ENCODE measurements at regions not wholly inside any gene's neighbourhood (a gene's known extent, or its start where the extent isn't known, plus 50 kb on each side); places are given as distances from the start of the nearest gene placed in this dataset.
"Not testable (repeated sequence)": the region's sequence is repeated elsewhere in the genome, so short reads cannot be mapped to it uniquely, and the experiment has no call there.

DNA sequence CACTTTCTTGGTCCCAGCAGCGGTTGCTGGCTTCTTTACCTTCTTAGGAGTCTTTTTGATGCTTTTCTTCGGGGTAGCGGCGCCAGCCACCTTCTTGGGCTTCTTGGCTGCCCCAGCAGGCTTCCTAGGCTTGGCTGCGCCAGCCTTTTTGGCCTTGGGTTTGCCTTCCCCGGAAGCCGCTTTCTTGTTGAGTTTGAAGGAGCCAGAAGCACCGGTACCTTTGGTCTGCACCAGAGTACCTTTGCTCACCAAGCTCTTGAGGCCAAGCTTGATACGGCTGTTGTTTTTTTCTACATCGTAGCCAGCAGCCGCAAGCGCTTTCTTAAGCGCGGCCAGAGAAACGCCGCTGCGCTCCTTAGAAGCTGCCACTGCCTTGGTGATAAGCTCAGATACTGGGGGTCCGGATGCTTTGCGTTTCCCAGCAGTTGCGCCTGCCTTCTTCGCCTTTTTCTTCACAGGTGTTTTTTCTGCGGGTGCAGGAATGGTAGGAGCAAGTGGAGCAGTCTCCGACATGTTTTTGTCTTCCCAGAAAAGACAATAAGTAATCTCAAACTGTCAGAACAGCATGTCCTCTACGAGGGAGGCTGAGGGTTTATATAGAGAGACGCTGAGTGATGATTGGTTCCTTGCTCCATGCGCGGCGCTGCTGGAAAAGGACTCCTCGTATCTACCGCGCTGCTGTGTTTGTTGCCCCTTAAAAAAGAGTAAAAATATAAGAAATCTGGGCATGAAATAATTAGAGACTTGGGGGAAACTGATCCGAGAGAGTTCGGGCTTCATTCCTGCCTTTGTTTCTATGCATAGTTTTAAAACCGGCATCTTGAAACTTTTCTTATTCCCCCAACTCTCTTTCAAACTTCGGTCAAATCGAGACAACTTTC lies 130.3 kb upstream of the BTN3A2 start:
- no peak for DNase-seq (ENCODE audit: low read depth, low spot score)

DNA sequence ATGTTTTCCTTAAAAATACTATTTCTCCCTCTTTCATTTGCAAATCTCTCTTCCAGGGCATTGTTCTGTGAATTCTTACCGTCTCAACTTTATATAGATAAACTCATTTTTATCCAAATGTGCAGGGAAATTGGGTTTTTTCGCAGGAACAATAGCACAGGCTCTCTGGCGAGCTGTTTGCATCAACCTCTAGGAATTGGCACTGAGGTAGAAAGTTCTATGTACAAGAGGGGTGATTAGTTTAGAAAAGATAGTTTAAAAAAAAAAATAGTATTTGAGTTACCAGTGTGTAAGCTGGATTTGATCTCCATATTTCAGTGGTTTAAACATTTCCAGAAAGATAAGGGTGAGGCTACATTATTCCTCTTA lies 129.7 kb upstream of the BTN3A2 start:
- no peak for DNase-seq (ENCODE audit: low read depth, low spot score)

GRCh38 chr6:26239415-26239814 lies 125.6 kb upstream of the BTN3A2 start:
- not testable (repeated sequence) for DNase-seq (ENCODE audit: low read depth, low spot score)

- peak; percentile 85 for DNase-seq (ENCODE audit: low read depth, low spot score)
Measured at GRCh38 chr6:26240157-26241032, 124.6 kb upstream of the BTN3A2 start.

- DNase-seq (ENCODE audit: low read depth, low spot score): no peak
Measured at GRCh38 chr6:26241033-26241895, 123.7 kb upstream of the BTN3A2 start.

GRCh38 chr6:26243132-26243531 lies 121.9 kb upstream of the BTN3A2 start:
- DNase-seq (ENCODE audit: low read depth, low spot score): no peak

DNA sequence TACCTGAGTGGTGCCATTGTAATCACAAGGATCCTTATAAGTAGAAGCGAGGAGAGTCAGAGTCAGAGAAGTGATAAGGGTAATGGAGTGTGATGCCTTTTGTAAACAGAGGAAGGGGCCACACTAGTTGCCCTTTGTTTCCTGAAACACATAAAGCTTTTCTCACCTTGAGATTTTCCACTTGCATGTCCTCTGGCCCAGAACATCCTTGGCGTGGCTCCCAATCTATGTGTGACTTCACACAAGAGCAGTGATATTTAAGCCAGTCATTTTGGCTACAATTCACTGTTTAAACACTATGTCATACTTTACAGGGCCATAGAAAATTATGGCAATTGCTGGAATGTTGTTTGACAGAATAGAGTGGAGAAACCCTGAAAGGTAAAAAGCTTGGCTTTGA lies 121.2 kb upstream of the BTN3A2 start:
- DNase-seq (ENCODE audit: low read depth, low spot score): no peak

- no peak for DNase-seq (ENCODE audit: low read depth, low spot score)
Measured at GRCh38 chr6:26246058-26246457, 118.9 kb upstream of the BTN3A2 start.

DNA sequence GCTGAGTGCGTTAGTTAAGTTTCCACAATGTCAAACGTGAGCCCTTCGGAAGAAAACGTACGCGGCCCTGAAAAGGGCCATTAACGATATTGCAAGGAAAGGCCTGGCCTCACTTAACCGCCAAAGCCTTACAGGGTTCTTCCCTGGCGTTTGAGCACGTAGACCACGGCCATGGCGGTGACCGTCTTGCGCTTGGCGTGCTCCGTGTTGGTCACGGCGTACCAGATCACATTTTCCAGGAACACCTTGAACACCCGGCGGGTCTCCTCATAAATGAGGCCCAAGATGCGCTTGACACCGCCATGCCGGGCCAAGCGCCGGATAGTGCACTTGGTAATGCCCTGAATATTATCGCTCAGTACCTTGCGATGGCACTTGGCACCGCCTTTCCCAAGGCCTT lies 118.4 kb upstream of the BTN3A2 start:
- DNase-seq (ENCODE audit: low read depth, low spot score): no peak

- no peak for DNase-seq (ENCODE audit: low read depth, low spot score)
Measured at GRCh38 chr6:26249707-26249956, 115.4 kb upstream of the BTN3A2 start.

DNA sequence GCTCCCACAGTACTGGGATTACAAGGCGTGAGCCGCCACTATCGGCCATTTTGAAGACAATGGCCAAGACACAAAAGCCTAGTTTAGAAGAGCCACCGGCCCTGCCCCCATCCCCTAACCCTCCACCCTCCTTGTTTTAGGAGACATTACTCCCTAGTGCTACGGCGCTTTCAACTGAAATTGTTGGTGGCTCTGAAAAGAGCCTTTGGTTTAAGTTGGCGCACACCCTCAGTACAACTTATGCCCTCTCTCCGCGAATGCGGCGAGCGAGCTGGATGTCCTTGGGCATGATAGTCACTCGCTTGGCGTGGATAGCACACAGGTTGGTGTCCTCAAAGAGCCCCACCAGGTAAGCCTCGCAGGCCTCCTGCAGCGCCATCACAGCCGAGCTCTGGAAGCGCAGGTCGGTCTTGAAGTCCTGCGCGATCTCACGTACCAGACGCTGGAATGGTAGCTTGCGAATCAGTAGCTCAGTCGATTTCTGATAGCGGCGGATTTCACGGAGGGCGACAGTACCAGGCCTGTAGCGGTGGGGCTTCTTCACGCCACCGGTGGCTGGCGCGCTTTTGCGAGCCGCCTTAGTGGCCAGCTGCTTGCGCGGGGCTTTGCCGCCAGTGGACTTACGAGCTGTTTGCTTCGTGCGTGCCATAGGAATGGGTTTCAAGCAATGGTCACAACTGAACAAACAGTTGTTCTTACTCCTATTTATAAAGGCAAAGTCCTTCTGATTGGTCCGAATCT lies 114.9 kb upstream of the BTN3A2 start:
- no peak for DNase-seq (ENCODE audit: low read depth, low spot score)

DNA sequence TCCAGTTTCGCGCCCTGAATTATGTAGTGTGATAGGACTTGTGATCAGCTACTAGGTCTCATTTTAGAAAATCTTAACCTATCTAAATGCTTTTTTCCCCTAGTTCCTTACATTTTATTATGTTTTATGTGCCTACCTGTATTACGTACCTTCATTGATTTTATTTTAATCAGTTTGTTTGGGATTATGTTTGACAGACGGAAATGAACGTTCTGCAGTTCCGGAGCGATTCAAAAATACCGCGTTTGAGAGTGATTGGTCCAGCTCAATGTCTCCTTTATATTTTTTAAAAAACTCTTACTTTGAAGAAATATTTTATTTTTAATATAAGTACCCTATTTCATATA lies 114.3 kb upstream of the BTN3A2 start:
- DNase-seq (ENCODE audit: low read depth, low spot score): no peak

DNA sequence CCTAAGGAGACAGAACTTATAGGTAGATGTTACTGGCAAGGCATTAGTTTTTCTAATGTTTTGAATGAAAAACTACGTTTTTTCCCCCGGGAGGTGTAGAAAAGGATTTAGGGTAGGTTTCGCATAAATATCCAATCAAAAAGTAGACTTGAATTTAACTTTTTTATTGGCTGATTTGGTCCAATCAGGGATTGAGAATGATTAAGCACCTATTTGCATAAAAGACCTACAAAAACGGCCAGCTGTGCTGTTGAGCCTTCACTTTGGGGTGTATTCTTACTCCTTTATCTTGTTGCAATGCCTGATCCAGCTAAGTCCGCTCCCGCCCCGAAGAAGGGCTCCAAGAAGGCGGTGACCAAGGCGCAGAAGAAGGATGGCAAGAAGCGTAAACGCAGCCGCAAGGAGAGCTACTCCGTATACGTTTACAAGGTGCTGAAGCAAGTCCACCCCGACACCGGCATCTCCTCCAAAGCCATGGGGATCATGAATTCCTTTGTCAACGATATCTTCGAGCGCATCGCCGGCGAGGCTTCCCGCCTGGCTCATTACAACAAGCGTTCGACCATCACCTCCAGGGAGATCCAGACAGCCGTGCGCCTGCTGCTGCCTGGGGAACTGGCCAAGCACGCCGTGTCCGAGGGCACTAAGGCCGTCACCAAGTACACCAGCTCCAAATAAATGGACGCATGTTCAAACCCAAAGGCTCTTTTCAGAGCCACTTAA lies 113.5 kb upstream of the BTN3A2 start:
- no peak for DNase-seq (ENCODE audit: low read depth, low spot score)

DNA sequence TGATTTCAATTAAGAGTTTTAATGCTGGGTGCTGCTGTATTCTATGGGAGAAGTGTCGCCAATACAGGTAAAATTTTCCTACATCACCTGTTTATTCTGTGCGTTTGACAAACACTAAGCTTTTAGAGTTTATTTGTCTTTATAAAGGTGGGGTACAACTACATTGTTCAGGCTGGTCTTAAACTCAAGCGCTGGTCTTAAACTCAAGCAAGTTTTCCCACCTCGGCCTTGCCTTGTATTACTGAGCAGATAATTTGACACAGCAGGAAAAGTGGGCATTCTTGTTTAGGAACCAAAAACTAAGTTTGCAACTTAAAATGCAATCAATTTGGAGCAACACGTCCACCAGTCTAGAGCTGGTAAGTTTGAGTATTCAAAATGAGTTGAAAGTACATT lies 112.9 kb upstream of the BTN3A2 start:
- DNase-seq (ENCODE audit: low read depth, low spot score): no peak

- DNase-seq (ENCODE audit: low read depth, low spot score): no peak
Measured at GRCh38 chr6:26254724-26255123, 110.3 kb upstream of the BTN3A2 start.

GRCh38 chr6:26257272-26257671 lies 107.7 kb upstream of the BTN3A2 start:
- DNase-seq (ENCODE audit: low read depth, low spot score): no peak

DNA sequence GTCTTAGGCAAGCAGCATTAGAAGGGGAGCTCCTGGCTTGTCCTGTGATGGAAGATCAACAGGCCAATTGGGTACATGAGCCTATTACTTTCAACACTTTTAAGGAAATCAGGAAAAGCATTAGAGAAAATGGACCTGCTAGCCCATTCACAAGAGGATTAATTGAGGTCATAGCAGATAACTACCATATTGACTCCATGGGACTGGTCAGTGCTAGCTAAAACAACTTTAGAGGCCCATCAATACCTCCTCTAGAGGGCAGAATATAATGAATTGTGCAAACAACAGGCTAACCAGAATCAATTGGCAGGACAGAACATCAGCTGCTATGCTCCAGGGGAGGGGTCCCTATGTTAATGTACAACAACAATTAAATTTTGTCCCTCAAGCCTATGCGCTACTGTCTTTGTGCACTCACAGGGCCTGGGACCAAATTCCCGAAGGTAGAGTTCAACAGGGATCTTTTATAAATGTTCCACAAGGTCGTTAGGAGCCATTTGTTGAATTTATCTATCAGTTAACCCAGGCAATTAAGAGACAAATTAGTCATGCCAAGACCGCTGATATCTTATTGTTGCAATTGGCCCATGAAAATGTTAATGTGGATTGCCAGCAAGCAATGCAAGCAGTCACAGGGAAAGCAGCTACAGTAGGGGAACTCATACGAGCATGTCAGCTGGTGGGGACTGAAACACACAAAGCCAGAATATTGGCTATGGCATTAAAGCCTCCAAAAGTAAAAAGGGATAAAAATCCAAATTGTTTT lies 106.6 kb upstream of the BTN3A2 start:
- DNase-seq (ENCODE audit: low read depth, low spot score): no peak

GRCh38 chr6:26260110-26260637 lies 104.8 kb upstream of the BTN3A2 start:
- no peak for DNase-seq (ENCODE audit: low read depth, low spot score)

DNA sequence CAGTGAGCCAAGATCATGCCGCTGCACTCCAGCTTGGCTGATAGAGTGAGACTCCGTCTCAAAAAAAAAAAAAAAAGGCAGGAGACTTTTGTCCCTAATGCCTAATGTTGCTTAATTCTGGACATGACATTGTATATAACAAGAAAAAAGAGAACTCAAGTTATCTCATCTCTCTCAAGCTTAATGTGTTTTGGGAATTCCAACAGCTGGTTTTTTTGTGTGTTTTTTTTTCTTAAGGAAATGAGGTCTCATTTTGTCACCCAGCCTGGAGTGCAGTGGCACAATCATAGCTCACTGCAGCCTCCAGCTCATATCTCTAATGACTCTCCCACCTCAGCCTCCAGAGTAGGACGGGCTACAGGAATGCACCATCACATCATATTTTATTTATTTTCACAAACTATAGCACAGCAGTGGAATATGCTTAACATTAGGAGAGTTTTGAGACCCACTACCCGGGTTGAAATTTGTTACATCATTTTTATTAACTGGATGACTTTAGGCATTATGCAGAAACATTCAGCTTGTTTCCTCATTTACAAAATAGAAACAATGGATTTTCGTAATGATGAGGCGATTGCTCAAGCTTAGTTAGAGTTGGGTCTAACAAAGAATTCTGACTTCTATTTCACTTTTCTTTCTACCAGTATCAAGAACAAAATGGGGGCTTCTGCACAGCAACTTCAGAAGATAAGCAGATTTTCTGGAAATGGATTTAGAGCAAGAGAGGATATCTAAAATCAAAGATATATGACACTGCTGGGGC lies 104.1 kb upstream of the BTN3A2 start:
- no peak for DNase-seq (ENCODE audit: low read depth, low spot score)

All from smooth muscle cell of the brain vasculature (primary cell).